ENCODE measurements at regions not wholly inside any gene's neighbourhood (a gene's known extent, or its start where the extent isn't known, plus 50 kb on each side); places are given as distances from the start of the nearest gene placed in this dataset.

DNA sequence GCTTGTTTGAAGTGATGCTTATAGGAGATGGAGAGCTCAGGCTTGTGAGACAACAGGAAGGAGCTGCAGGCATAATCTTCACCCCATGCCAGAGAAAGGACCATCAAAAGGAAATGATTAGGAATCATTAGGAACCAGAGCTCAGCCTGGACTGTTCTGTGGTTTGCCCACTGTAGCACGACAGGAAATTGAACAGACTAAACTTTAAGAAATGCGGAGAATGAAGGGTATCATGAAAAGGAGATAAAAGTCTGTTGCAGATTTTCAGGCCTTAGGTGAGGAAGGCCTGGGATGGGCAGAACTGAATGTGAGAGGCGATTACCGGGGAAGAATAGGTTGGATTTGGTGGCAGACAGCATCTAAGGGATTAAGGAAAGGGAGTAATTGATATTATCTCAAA, 292.0 kb upstream of the PLXNA2 start:
- no peak overlapping the region for H3K27ac Mint-ChIP-seq
- H3K4me1 Mint-ChIP-seq (ENCODE audit: low read depth), result no peaks in the 10 kb centered on the region
- H3K27me3 Mint-ChIP-seq (ENCODE audit: low read depth), result no peaks in the 10 kb centered on the region
- no peaks in the 10 kb centered on the region for H3K36me3 Mint-ChIP-seq (ENCODE audit: low read depth)
- H3K9me3 Mint-ChIP-seq, result no peaks in the 10 kb centered on the region
- H3K4me3 Mint-ChIP-seq, result no peak overlapping the region

DNA sequence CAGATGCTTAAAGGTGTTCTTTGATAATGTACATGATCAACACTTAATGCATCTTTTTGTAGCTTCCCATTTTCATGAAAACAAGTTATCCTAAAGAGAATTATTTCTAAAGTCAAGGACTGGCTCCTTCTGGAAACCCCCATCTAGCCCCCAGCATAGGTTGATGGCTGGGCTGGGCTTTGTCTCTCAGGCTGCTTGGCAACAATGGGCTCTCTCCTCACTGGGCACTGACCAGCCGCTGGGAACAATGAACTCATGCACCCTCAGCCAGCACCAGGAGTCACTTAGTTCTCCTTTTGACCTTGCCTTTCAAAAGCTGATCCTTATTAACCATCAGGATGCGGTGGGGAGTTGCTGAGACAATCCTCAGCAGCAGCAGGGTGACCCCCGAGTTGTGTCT, 293.0 kb upstream of the PLXNA2 start:
- no peaks in the 10 kb centered on the region for H3K9me3 Mint-ChIP-seq
- no peaks in the 10 kb centered on the region for H3K27me3 Mint-ChIP-seq (ENCODE audit: low read depth)
- no peaks in the 10 kb centered on the region for H3K36me3 Mint-ChIP-seq (ENCODE audit: low read depth)
- H3K27ac Mint-ChIP-seq, result no peak overlapping the region
- no peak overlapping the region for H3K4me3 Mint-ChIP-seq
- no peaks in the 10 kb centered on the region for H3K4me1 Mint-ChIP-seq (ENCODE audit: low read depth)

DNA sequence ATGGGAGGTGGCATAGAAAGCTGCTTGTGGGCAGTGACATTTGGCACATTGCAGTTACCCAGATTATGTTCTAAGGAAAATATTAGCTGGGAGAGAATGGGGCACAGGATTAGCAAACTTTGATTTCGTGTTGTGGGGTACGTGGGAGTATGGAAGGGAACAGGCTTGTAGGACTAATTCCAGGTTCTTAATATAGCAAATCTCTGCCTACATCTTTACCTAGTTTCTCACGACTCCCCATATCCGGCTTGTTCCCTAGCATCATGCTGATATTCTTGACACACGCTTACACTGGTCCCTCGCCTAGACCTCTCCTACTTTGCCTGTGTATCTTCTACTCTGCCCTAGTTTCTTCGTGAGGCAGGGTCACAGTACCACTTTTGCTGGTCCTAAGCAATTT, 293.9 kb upstream of the PLXNA2 start:
- Mint-ChIP-seq H3K36me3 (ENCODE audit: low read depth) (no peaks in the 10 kb centered on the region), H3K9me3 (no peaks in the 10 kb centered on the region), H3K4me1 (ENCODE audit: low read depth) (no peaks in the 10 kb centered on the region), H3K27me3 (ENCODE audit: low read depth) (no peaks in the 10 kb centered on the region), H3K27ac (no peak overlapping the region), H3K4me3 (no peak overlapping the region)

DNA sequence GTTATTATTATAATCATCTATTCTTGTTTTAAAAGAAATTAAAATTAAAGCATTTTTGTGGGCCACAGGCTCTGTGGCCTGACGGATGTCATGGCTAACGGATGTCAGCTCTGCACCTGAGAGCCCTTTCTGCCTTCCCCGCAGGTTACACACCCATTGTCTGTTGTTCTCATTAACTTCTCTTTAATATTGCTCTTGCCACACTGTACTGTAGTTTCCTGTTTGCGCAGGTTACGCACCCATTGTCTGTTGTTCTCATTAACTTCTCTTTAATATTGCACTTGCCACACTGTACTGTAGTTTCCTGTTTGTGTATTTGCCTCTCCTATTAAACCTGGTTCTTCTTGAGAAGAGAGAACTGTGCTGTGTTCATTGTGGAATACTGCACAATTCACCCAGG, 294.4 kb upstream of the PLXNA2 start:
- Mint-ChIP-seq H3K4me3 (no peak overlapping the region), H3K27me3 (ENCODE audit: low read depth) (no peaks in the 10 kb centered on the region), H3K4me1 (ENCODE audit: low read depth) (no peaks in the 10 kb centered on the region), H3K27ac (no peak overlapping the region), H3K36me3 (ENCODE audit: low read depth) (no peaks in the 10 kb centered on the region), H3K9me3 (no peaks in the 10 kb centered on the region)

DNA sequence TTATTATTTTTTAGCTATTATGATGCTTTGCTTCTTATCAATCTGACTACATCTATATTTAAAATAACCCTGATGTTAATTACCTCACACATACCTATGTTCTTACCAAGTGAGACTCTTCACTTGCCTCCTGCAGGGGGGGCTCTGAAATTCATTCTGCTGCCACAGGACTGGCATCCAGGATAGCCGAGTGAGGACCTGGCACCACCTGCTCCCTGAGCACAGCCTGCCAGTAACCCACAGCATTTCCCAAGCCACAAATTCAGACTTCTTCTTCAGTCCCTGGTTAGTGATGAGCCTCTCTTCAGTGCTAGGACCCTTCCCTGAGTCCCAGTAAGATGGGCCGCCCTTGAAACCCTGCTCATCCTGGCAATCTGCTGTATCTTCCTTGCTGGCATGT, 296.5 kb upstream of the PLXNA2 start:
- Mint-ChIP-seq H3K9me3 (no peaks in the 10 kb centered on the region), H3K27me3 (ENCODE audit: low read depth) (no peaks in the 10 kb centered on the region), H3K36me3 (ENCODE audit: low read depth) (no peaks in the 10 kb centered on the region), H3K4me1 (ENCODE audit: low read depth) (no peaks in the 10 kb centered on the region), H3K4me3 (no peak overlapping the region), H3K27ac (no peak overlapping the region)

DNA sequence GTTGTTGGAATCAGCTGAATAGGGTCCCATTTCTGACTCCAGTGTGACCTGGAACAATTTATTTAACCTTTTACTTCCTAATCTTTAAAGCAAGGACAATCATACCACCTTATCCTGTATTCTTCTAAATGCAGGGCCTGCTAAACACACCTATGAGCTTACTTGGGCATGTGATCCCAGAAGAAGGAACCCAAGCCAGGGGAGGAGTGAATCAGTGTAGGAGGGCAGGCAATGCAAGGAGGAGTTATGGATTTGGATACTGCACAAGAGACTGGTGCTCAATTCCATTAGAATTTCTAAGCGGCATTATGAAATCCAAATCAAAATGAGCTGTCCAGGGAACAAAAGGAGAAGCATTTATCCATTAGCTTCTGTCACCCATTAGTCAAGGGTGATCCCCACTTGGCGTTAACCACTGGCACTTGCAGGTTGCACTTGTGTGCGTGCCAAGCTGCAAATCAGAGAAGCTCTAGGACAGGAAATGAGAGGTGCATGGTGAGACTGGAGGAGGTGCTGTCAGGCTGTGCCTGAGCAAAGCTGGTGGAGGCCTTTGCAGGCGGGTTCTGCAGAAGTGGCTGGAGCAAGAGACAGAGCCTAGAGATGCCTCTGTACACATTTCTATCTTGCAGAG, 297.2 kb upstream of the PLXNA2 start:
- no peak overlapping the region for H3K4me3 Mint-ChIP-seq
- H3K27ac Mint-ChIP-seq, result no peak overlapping the region
- no peaks in the 10 kb centered on the region for H3K27me3 Mint-ChIP-seq (ENCODE audit: low read depth)
- H3K9me3 Mint-ChIP-seq, result no peaks in the 10 kb centered on the region
- H3K36me3 Mint-ChIP-seq (ENCODE audit: low read depth), result no peaks in the 10 kb centered on the region
- H3K4me1 Mint-ChIP-seq (ENCODE audit: low read depth), result no peaks in the 10 kb centered on the region

DNA sequence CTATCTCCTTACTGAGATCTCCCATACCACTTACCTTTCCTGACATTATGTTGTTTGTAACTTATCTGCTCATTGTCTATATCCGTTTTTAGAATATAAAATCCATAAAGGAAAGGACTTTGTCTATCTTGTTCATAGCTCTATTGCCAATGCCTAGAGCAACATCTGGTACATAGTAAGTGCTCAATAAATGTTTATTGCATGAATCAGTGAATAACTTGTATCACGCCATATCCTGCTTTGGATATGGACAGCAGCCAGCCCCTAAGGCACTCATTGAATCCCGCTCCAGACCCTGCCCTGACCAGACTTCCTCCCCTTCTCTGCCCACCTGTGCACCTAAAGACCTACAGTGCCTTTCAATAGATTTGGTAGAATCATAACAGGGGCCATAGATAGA, 298.1 kb upstream of the PLXNA2 start:
- H3K27ac Mint-ChIP-seq, result no peak overlapping the region
- H3K4me1 Mint-ChIP-seq (ENCODE audit: low read depth), result no peaks in the 10 kb centered on the region
- H3K4me3 Mint-ChIP-seq, result no peak overlapping the region
- H3K9me3 Mint-ChIP-seq, result no peaks in the 10 kb centered on the region
- no peaks in the 10 kb centered on the region for H3K27me3 Mint-ChIP-seq (ENCODE audit: low read depth)
- no peaks in the 10 kb centered on the region for H3K36me3 Mint-ChIP-seq (ENCODE audit: low read depth)

DNA sequence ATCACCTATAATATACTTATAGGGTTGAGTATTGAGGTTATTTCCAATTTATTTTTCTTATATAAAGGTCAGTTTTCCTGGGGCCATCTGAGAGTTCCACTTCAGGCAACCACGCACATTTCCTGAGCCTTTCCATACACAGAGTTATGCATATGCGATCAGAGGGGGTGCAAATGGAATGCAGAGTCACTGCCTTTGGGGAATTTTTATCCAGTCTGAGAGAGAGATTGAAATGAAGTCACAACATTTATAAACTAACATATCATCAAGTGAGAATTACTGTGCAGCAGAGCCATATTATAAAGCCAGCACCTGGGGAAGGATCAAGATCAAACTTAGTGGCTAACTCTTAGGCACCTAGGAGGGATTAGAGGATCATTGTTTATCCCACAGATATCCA, 299.9 kb upstream of the PLXNA2 start:
- H3K9me3 Mint-ChIP-seq, result no peaks in the 10 kb centered on the region
- H3K4me3 Mint-ChIP-seq, result no peak overlapping the region
- H3K27ac Mint-ChIP-seq, result no peak overlapping the region
- H3K36me3 Mint-ChIP-seq (ENCODE audit: low read depth), result no peaks in the 10 kb centered on the region
- no peaks in the 10 kb centered on the region for H3K4me1 Mint-ChIP-seq (ENCODE audit: low read depth)
- no peaks in the 10 kb centered on the region for H3K27me3 Mint-ChIP-seq (ENCODE audit: low read depth)

DNA sequence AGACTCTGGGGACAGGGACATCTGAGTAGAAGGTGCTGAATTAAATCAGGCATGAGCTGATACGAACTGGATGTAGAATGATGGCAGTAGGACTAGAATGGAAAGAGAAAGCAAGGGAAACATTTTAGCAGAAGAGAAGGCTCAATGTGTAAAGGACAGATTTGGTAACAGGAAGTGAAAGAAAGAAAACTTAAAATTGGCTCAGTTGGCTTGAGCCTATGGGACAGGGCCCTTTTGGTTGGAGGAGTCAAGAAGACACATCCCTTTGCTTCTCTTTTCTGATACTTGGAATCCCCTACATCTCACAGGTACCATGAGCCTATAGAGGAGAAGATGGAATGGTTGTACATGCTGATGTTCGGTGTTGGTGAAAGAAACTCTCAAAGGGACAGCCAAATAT, 300.6 kb upstream of the PLXNA2 start:
- H3K4me3 Mint-ChIP-seq, result no peak overlapping the region
- no peaks in the 10 kb centered on the region for H3K9me3 Mint-ChIP-seq
- H3K4me1 Mint-ChIP-seq (ENCODE audit: low read depth), result no peaks in the 10 kb centered on the region
- no peaks in the 10 kb centered on the region for H3K27me3 Mint-ChIP-seq (ENCODE audit: low read depth)
- no peak overlapping the region for H3K27ac Mint-ChIP-seq
- no peaks in the 10 kb centered on the region for H3K36me3 Mint-ChIP-seq (ENCODE audit: low read depth)

DNA sequence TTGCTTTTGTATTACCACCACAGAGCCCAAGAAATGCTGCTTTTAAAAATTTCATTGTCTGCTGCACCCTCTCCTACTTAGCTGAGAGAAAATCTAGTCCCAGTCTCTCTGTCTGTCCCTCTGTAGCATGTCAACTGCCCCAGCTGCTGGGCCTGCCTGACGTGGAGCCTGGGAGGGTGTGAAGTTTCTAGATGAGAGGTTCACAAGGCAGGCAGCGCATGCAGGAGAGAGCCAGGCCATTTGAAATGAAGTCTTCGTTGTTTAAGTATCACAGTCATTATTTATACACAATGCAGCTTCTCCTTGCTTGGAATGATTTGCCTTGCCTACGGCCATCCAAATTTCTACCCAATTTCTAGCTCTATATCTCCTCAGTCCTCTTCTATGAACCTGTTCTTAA, 306.8 kb upstream of the PLXNA2 start:
- Mint-ChIP-seq H3K36me3 (ENCODE audit: low read depth) (no peaks in the 10 kb centered on the region), H3K9me3 (no peaks in the 10 kb centered on the region), H3K27me3 (ENCODE audit: low read depth) (no peaks in the 10 kb centered on the region), H3K4me1 (ENCODE audit: low read depth) (no peaks in the 10 kb centered on the region), H3K4me3 (no peak overlapping the region), H3K27ac (no peak overlapping the region)

DNA sequence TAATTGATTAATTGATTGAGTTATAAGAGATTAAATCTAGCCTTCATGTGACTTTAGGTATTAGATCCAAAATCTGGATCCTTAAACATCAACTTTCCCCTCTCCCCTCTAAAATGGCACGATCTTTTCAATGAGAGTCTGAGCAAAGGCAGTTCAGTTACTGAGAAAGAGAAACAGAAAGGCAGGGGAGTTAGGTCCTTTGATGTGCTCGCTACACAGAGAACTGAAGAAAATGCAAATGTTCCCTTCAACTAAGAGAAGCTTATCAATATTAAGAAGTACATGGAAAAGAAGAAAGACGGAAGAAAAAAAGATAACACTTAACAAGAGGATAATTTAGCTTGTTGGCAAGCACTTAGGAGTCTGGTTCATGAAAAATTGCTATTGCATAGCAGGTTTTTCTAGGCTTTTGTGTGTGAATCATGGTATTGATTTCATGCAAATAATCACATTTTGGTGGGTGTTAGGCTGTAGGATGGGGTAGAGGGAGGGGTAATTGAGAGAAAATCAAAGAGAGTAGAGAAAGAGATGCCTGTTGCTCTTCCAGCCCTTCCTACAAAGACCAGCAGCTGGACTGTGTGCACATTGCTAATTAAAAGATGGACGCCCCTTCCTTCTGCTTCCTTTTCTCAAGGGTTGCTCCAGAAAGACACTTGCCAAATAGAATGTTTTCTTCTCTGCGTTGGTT, 307.6 kb upstream of the PLXNA2 start:
- no peaks in the 10 kb centered on the region for H3K9me3 Mint-ChIP-seq
- H3K36me3 Mint-ChIP-seq (ENCODE audit: low read depth), result no peaks in the 10 kb centered on the region
- H3K4me3 Mint-ChIP-seq, result no peak overlapping the region
- H3K27ac Mint-ChIP-seq, result no peak overlapping the region
- no peaks in the 10 kb centered on the region for H3K27me3 Mint-ChIP-seq (ENCODE audit: low read depth)
- no peaks in the 10 kb centered on the region for H3K4me1 Mint-ChIP-seq (ENCODE audit: low read depth)

DNA sequence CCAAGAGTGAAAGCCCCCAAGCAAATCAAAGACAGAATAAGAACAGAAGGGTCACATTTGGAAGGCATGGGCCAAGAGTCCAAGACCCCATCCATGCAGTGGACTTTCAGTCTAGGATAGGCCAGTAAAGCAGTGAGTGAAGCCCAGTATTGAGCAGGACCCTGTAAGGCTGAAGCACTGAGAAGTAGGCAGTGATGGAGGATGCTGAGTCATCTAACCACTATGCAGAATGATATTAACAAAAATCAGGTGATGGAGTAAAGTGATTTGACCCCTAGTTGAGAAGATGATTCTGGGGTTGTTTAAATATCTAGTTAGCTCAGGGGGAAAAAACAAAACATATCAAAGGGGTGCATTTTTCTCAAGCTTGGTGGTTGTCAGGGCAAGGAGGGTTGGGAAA, 308.7 kb upstream of the PLXNA2 start:
- Mint-ChIP-seq H3K9me3 (no peaks in the 10 kb centered on the region), H3K27ac (no peak overlapping the region), H3K36me3 (ENCODE audit: low read depth) (no peaks in the 10 kb centered on the region), H3K4me1 (ENCODE audit: low read depth) (no peaks in the 10 kb centered on the region), H3K4me3 (no peak overlapping the region), H3K27me3 (ENCODE audit: low read depth) (no peaks in the 10 kb centered on the region)

DNA sequence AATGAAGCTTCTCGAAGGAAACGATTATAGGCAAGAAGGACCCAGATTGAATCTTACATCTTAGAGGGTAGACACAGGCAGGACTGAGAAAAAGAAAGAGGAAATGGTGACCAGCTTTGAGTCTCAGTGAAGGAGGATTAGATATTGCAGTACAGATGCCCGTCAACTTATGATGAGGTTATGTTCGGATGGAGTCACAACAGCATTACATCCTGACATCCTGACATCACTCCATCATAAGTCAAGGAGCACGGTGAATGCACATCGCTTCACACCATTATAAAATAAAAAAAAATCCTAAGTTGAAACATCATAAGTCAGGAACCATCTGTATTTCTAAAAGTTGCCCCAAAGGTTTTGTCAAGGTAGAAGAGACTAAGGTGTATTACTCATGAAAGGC, 312.3 kb upstream of the PLXNA2 start:
- H3K36me3 Mint-ChIP-seq (ENCODE audit: low read depth), result no peaks in the 10 kb centered on the region
- no peak overlapping the region for H3K27ac Mint-ChIP-seq
- no peaks in the 10 kb centered on the region for H3K4me1 Mint-ChIP-seq (ENCODE audit: low read depth)
- H3K4me3 Mint-ChIP-seq, result no peak overlapping the region
- H3K9me3 Mint-ChIP-seq, result no peaks in the 10 kb centered on the region
- H3K27me3 Mint-ChIP-seq (ENCODE audit: low read depth), result no peaks in the 10 kb centered on the region

DNA sequence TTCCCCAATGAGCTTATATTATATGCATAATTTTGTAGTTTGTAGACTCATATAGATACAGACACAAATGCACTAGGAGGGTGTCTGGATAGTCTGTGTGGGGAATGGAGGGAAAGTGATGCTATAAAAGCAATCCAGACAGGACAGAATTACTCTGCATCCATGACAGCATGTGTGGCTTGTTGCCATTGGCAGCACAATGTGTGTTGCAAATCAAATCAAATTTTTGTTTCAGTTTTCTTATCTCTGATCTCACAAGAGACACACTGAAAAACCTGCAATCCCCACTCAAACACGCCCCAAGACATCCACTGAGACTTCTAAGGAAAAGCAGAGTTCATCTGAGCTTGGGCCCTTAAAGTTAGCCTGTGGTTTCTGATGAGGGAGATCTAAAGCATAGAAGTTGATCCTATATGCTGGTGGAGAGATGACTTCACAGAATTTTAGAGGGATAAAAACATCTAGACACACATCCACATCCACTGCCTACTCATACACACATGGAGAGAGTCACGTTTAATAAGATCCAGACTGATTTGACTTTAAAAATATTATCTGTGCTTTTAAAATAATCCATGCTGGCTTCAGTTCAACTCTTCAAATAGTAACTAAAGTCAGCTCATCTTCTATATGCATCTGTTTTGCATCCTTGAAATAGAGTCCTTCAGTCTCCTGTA, 313.0 kb upstream of the PLXNA2 start:
- Mint-ChIP-seq H3K4me1 (ENCODE audit: low read depth) (no peaks in the 10 kb centered on the region), H3K4me3 (no peak overlapping the region), H3K36me3 (ENCODE audit: low read depth) (no peaks in the 10 kb centered on the region), H3K27ac (no peak overlapping the region), H3K27me3 (ENCODE audit: low read depth) (no peaks in the 10 kb centered on the region), H3K9me3 (no peaks in the 10 kb centered on the region)

DNA sequence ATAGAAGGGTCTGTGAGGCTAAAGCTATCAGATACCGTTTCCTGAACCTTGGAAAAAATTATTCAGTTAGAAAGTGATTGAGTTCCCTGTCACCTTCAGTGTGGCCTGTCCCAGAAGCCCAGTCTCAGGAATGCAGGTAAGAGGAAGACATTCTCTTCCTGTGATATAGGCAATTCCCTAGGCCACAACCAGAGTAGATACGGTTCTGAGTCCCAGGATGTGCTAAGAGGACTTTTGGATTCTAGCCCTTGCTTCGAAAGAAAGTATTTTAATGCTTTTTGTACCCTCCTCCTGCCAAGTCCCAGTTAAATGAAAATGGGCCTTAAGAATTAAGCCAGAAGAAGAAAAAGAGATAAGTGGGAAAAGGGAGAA, 313.5 kb upstream of the PLXNA2 start:
- Mint-ChIP-seq H3K36me3 (ENCODE audit: low read depth) (no peaks in the 10 kb centered on the region), H3K27me3 (ENCODE audit: low read depth) (no peaks in the 10 kb centered on the region)

More for the DNA sequence above, 313.5 kb upstream of the PLXNA2 start:
- Mint-ChIP-seq H3K4me3 (no peak overlapping the region), H3K9me3 (no peaks in the 10 kb centered on the region), H3K4me1 (ENCODE audit: low read depth) (no peaks in the 10 kb centered on the region), H3K27ac (no peak overlapping the region)

Measured in T-helper 1 cell treated with Interleukin-12 subunit alpha and Interleukin-12 subunit beta and Interleukin-4 antibody, amounts not matched to agents 30 μg/mL and 1 μg/mL, for 36 hours (primary cell).